ENCODE measurements at regions not wholly inside any gene's neighbourhood (a gene's known extent, or its start where the extent isn't known, plus 50 kb on each side); places are given as distances from the start of the nearest gene placed in this dataset.

GRCh38 chr16:16790597-16790996, 411.7 kb downstream of the NPIPA7 start:
- H3K4me3 Mint-ChIP-seq (ENCODE audit: low read depth, unreplicated experiment), result no peak overlapping the region
- H3K4me1 Mint-ChIP-seq (ENCODE audit: low read depth, unreplicated experiment), result no peaks in the 10 kb centered on the region
- CTCF ChIA-PET, result no interaction called here
- no peak overlapping the region for H3K27ac Mint-ChIP-seq (ENCODE audit: unreplicated experiment)
- no peak for DNase-seq
- no TSS peak for BruUV-seq (replicated peaks)
- intact Hi-C loops (cut with micrococcal nuclease; ENCODE audit: unreplicated experiment), result no loop called here
- H3K9me3 Mint-ChIP-seq (ENCODE audit: low read depth, unreplicated experiment), result peaks cover 10% of the 10 kb centered on the region
- H3K27me3 Mint-ChIP-seq (ENCODE audit: unreplicated experiment), result no peaks in the 10 kb centered on the region
- TF ChIP-seq CTCF (IDR thresholded peaks at IDR 0.05; ENCODE audit: unreplicated experiment), result no peak
- no peaks in the 10 kb centered on the region for H3K36me3 Mint-ChIP-seq (ENCODE audit: insufficient read depth, unreplicated experiment)

- no peaks in the 10 kb centered on the region for H3K4me1 Mint-ChIP-seq (ENCODE audit: low read depth, unreplicated experiment)
- H3K36me3 Mint-ChIP-seq (ENCODE audit: insufficient read depth, unreplicated experiment), result no peaks in the 10 kb centered on the region
- H3K27ac Mint-ChIP-seq (ENCODE audit: unreplicated experiment), result no peak overlapping the region
- no peaks in the 10 kb centered on the region for H3K27me3 Mint-ChIP-seq (ENCODE audit: unreplicated experiment)
- no peak overlapping the region for H3K4me3 Mint-ChIP-seq (ENCODE audit: low read depth, unreplicated experiment)
- no peak for TF ChIP-seq CTCF (IDR thresholded peaks at IDR 0.05; ENCODE audit: unreplicated experiment)
- H3K9me3 Mint-ChIP-seq (ENCODE audit: low read depth, unreplicated experiment), result peaks cover 14% of the 10 kb centered on the region
- intact Hi-C loops (cut with micrococcal nuclease; ENCODE audit: unreplicated experiment), result no loop called here
- no TSS peak for BruUV-seq (replicated peaks)
- DNase-seq, result no peak
- CTCF ChIA-PET, result no interaction called here
Measured at GRCh38 chr16:16791051-16791450, 412.1 kb downstream of the NPIPA7 start.

- CTCF ChIA-PET, result no interaction called here
- intact Hi-C loops (cut with micrococcal nuclease; ENCODE audit: unreplicated experiment), result loop anchor here (2.0 kb wide), 1 partner anchor 28 kb away; no protein-coding TSS in a partner anchor
- BruUV-seq (replicated peaks), result no TSS peak
- H3K4me3 Mint-ChIP-seq (ENCODE audit: low read depth, unreplicated experiment), result no peak overlapping the region
- DNase-seq, result no peak
- no peak overlapping the region for H3K27ac Mint-ChIP-seq (ENCODE audit: unreplicated experiment)
- no peaks in the 10 kb centered on the region for H3K36me3 Mint-ChIP-seq (ENCODE audit: insufficient read depth, unreplicated experiment)
- no peaks in the 10 kb centered on the region for H3K27me3 Mint-ChIP-seq (ENCODE audit: unreplicated experiment)
- no peak for TF ChIP-seq CTCF (IDR thresholded peaks at IDR 0.05; ENCODE audit: unreplicated experiment)
- H3K4me1 Mint-ChIP-seq (ENCODE audit: low read depth, unreplicated experiment), result no peaks in the 10 kb centered on the region
- peaks cover 22% of the 10 kb centered on the region for H3K9me3 Mint-ChIP-seq (ENCODE audit: low read depth, unreplicated experiment)
Measured at GRCh38 chr16:16797239-16797638, 418.3 kb downstream of the NPIPA7 start.

- H3K36me3 Mint-ChIP-seq (ENCODE audit: insufficient read depth, unreplicated experiment), result no peaks in the 10 kb centered on the region
- intact Hi-C loops (cut with micrococcal nuclease; ENCODE audit: unreplicated experiment), result no loop called here
- H3K9me3 Mint-ChIP-seq (ENCODE audit: low read depth, unreplicated experiment), result peaks cover 21% of the 10 kb centered on the region
- no peaks in the 10 kb centered on the region for H3K27me3 Mint-ChIP-seq (ENCODE audit: unreplicated experiment)
- DNase-seq, result no peak
- no peak for TF ChIP-seq CTCF (IDR thresholded peaks at IDR 0.05; ENCODE audit: unreplicated experiment)
- H3K4me3 Mint-ChIP-seq (ENCODE audit: low read depth, unreplicated experiment), result no peak overlapping the region
- no peak overlapping the region for H3K27ac Mint-ChIP-seq (ENCODE audit: unreplicated experiment)
- CTCF ChIA-PET, result no interaction called here
- H3K4me1 Mint-ChIP-seq (ENCODE audit: low read depth, unreplicated experiment), result no peaks in the 10 kb centered on the region
- no TSS peak for BruUV-seq (replicated peaks)
Measured at GRCh38 chr16:16798504-16798903, 419.6 kb downstream of the NPIPA7 start.

GRCh38 chr16:16805809-16806208, 426.9 kb downstream of the NPIPA7 start:
- H3K4me3 Mint-ChIP-seq (ENCODE audit: low read depth, unreplicated experiment), result no peak overlapping the region
- no peaks in the 10 kb centered on the region for H3K27me3 Mint-ChIP-seq (ENCODE audit: unreplicated experiment)
- intact Hi-C loops (cut with micrococcal nuclease; ENCODE audit: unreplicated experiment), result no loop called here
- CTCF ChIA-PET, result no interaction called here
- BruUV-seq (replicated peaks), result no TSS peak
- DNase-seq, result no peak
- no peaks in the 10 kb centered on the region for H3K4me1 Mint-ChIP-seq (ENCODE audit: low read depth, unreplicated experiment)
- peaks cover 10% of the 10 kb centered on the region for H3K9me3 Mint-ChIP-seq (ENCODE audit: low read depth, unreplicated experiment)
- H3K36me3 Mint-ChIP-seq (ENCODE audit: insufficient read depth, unreplicated experiment), result no peaks in the 10 kb centered on the region
- TF ChIP-seq CTCF (IDR thresholded peaks at IDR 0.05; ENCODE audit: unreplicated experiment), result no peak
- no peak overlapping the region for H3K27ac Mint-ChIP-seq (ENCODE audit: unreplicated experiment)
